Heart left ventricle (tissue), 16 donors: ENCODE measurements at regions not wholly inside any gene's neighbourhood (a gene's known extent, or its start where the extent isn't known, plus 50 kb on each side); places are given as distances from the start of the nearest gene placed in this dataset.

ENCODE experiments used
- ATAC-seq, 4 donors: fragments of 200-7000 bp; cut with Tn5 transposase; one replicate each; pipeline ENCODE4 v1.9.1; 2020 to 2022; ENCODE audit warnings: moderate library complexity in 4 of 4, mild to moderate bottlenecking in 3 of 4, moderate number of reproducible peaks in 1 of 4
- DNase-seq, 5 donors: peaks; one replicate each; pipeline ENCODE4 v3.0.0-alpha.2; 2020
- H3K27ac ChIP-seq, 12 donors: fragments of 200-600 bp; sonication (generic) in 4 of 12; one replicate each; pipeline versions ENCODE4 v1.5.0 to v1.8.0; 2016 to 2022; ENCODE audit warnings: mild to moderate bottlenecking in 2 of 12
- H3K27me3 ChIP-seq, 9 donors: fragments of 200-600 bp; sonication (generic) in 2 of 9; one replicate each; pipeline versions ENCODE4 v1.5.1 to v1.8.0; 2016 to 2022; ENCODE audit warnings: mild to moderate bottlenecking in 3 of 9
- H3K36me3 ChIP-seq, 9 donors: fragments of 200-600 bp; sonication (generic) in 2 of 9; one replicate each; pipeline versions ENCODE4 v1.5.0 to v1.8.0; 2018 to 2022; ENCODE audit warnings: mild to moderate bottlenecking in 2 of 9
- H3K4me1 ChIP-seq, 12 donors: fragments of 200-600 bp; sonication (generic) in 4 of 12; one replicate each; pipeline versions ENCODE4 v1.5.0 to v1.8.0; 2016 to 2022; ENCODE audit warnings: mild to moderate bottlenecking in 3 of 12
- H3K4me3 ChIP-seq, 12 donors: fragments of 200-600 bp; sonication (generic) in 4 of 12; one replicate each; pipeline versions ENCODE4 v1.5.0 to v1.8.0; 2017 to 2022; ENCODE audit warnings: mild to moderate bottlenecking in 9 of 12, moderate library complexity in 4 of 12
- H3K9me3 ChIP-seq, 12 donors: fragments of 200-600 bp; sonication (generic) in 4 of 12; one replicate each; pipeline versions ENCODE4 v1.5.0 to v1.8.0; 2016 to 2022; ENCODE audit warnings: mild to moderate bottlenecking in 1 of 12
- CTCF ChIP-seq, 12 donors: fragments of 200-600 bp; sonication (generic) in 4 of 12; IDR thresholded peaks; one replicate each; pipeline versions ENCODE4 v1.5.0 to v1.8.0; 2018 to 2022; ENCODE audit warnings: antibody characterized with exemption in 12 of 12, mild to moderate bottlenecking in 5 of 12
- POLR2A ChIP-seq, 2 donors: fragments of 450-650 bp; IDR thresholded peaks; one replicate each; pipeline ENCODE4 v1.6.1; 2017; ENCODE audit warnings: antibody characterized with exemption in 2 of 2, mild to moderate bottlenecking in 2 of 2, moderate library complexity in 2 of 2
- WGBS, 4 donors: extraction: QIAGEN DNeasy Blood & Tissue Kit in 2 of 4; methylation state at CpG; one replicate each; pipeline versions ENCODE4 v1.1.5 to v1.1.7; 2013 to 2018; 5-methylcytosine and 5-hydroxymethylcytosine counted together
- intact Hi-C, 10 donors: fragments of 100-400 bp; cut with DNase I; formaldehyde crosslinking; loops; one replicate each; pipeline versions ENCODE4 v1.11.1 to v1.14.2; 2022
- donor health status: ischemic (EF 13 %, LVEDD 7.1; RV severe dilation, severe dysfunction).
- donor health status: healthy with polysubstance abuse.
- donor health status: DM: no; HTN: yes; CAD: no.
- donor health status: DM: no; HTN: no; CAD: no.
- donor health status: ischemic (EF 25% LVEDD 6.9; RV normal size, moderate dysfunction).
- donor health status: ischemic (EF 25% LVEDD 5.7; RV mildly dilated, moderate dysfunction).
- donor health status: healthy.
- donor health status: DM: yes; HTN: yes; CAD: no.
- donor health status: ischemic (EF 35%, LVEDD 5.7; RV mildly dilated, moderate dysfunction).
- donor health status: nonischemic (EF 11% LVEDD 7.7; RV severe dilation, severe dysfunction).
- donor health status: DM: yes; HTN: yes; CAD: no.
- donor health status: PGD.
- donor health status: ischemic (EF 29% LVEDD 5.4; RV normal size, mild dysfunction).
- donor health status: nonischemic (EF 23%, LVEDD 6.1; RV moderate dilation, normal function).

GRCh38 chr2:146392186-146392585 lies 1452.6 kb upstream of the ACVR2A start:
- Histone ChIP-seq H3K4me3 (no peak overlapping the region), H3K36me3 (no peaks in the 10 kb centered on the region), H3K9me3 (no peaks in the 10 kb centered on the region), H3K27me3 (no peaks in the 10 kb centered on the region), H3K27ac (no peak overlapping the region), H3K4me1 (no peaks in the 10 kb centered on the region)
- no peak for ATAC-seq
- TF ChIP-seq POLR2A (IDR thresholded peaks at IDR 0.05) (no peak), CTCF (IDR thresholded peaks at IDR 0.05) (no peak)
- 82 to 89% (median 85%) methylated on average over 10 of the region's 10 CpGs for WGBS, 4 donors
- intact Hi-C loops = no loop called here
- DNase-seq = no peak

- no peaks in the 10 kb centered on the region for H3K27me3 ChIP-seq
- H3K27ac ChIP-seq = no peak overlapping the region
- no peaks in the 10 kb centered on the region for H3K36me3 ChIP-seq
- H3K4me3 ChIP-seq = no peak overlapping the region
- 59 to 78% (median 63%) methylated on average over 2 of the region's 2 CpGs for WGBS, 4 donors
- DNase-seq (no peak), ATAC-seq (no peak)
- no peak for TF ChIP-seq CTCF (IDR thresholded peaks at IDR 0.05)
- TF ChIP-seq POLR2A (IDR thresholded peaks at IDR 0.05) = no peak
- intact Hi-C loops = no loop called here
- H3K4me1 ChIP-seq = peaks cover 0 to 4% (median 0%) of the 10 kb centered on the region in 12 donors
- no peaks in the 10 kb centered on the region for H3K9me3 ChIP-seq
Observed at GRCh38 chr2:146388757-146389156, 1456.1 kb upstream of the ACVR2A start.

GRCh38 chr2:146386096-146386495 lies 1458.7 kb upstream of the ACVR2A start:
- H3K4me1 ChIP-seq = peaks cover 0 to 4% (median 0%) of the 10 kb centered on the region in 12 donors
- 88 to 95% (median 92%) methylated on average over 1 of the region's 1 CpG for WGBS, 4 donors
- no peak overlapping the region for H3K4me3 ChIP-seq
- DNase-seq (no peak), ATAC-seq (no peak)
- intact Hi-C loops = no loop called here
- TF ChIP-seq POLR2A (IDR thresholded peaks at IDR 0.05) (no peak), CTCF (IDR thresholded peaks at IDR 0.05) (no peak)
- no peaks in the 10 kb centered on the region for H3K36me3 ChIP-seq
- no peaks in the 10 kb centered on the region for H3K27me3 ChIP-seq
- no peaks in the 10 kb centered on the region for H3K9me3 ChIP-seq
- H3K27ac ChIP-seq = no peak overlapping the region

GRCh38 chr2:146385031-146385430 lies 1459.8 kb upstream of the ACVR2A start:
- no peak overlapping the region for H3K27ac ChIP-seq
- H3K27me3 ChIP-seq = no peaks in the 10 kb centered on the region
- peaks cover 0 to 4% (median 0%) of the 10 kb centered on the region in 12 donors for H3K4me1 ChIP-seq
- H3K9me3 ChIP-seq = no peaks in the 10 kb centered on the region
- H3K4me3 ChIP-seq = no peak overlapping the region
- TF ChIP-seq POLR2A (IDR thresholded peaks at IDR 0.05) (no peak), CTCF (IDR thresholded peaks at IDR 0.05) (no peak)
- no peak for DNase-seq
- no peak for ATAC-seq
- no peaks in the 10 kb centered on the region for H3K36me3 ChIP-seq
- WGBS, 4 donors = 82 to 89% (median 85%) methylated on average over 5 of the region's 5 CpGs
- intact Hi-C loops = no loop called here
